H1 (cell line): ENCODE measurements at regions not wholly inside any gene's neighbourhood (a gene's known extent, or its start where the extent isn't known, plus 50 kb on each side); places are given as distances from the start of the nearest gene placed in this dataset.

Source experiments
- CTCF ChIA-PET: fragments of 300-600 bp; sonication (Branson Sonifier 250); formaldehyde crosslinking; loops from one replicate; lab custom pipeline; 2021; ENCODE audit not compliant: partially characterized antibody; lab: Charles Lee
- POLR2A ChIA-PET: fragments of 300-600 bp; sonication (Branson Sonifier 250); formaldehyde crosslinking; loops from one replicate; lab custom pipeline; 2021; ENCODE audit warnings: inconsistent platforms; ENCODE audit not compliant: partially characterized antibody; lab: Charles Lee
- DNase-seq, 2 experiments: peaks; one replicate each; pipeline versions ENCODE4 v3.0.0 to v3.0.0-alpha.2; 2010 to 2022; ENCODE audit warnings: low spot score in 2 of 2, low read depth in 1 of 2, mixed read lengths in 1 of 2
- FAIRE-seq: peaks from 2 replicates; lab custom pipeline; 2011; peaks lifted over from hg19 to GRCh38; lab: Jason Lieb, UNC
- H2AFZ ChIP-seq: 2 replicates; pipeline ENCODE4 v1.8.1; 2012; ENCODE audit warnings: low read length, inconsistent platforms
- H2AK5ac ChIP-seq: 2 replicates; pipeline ENCODE4 v1.6.1; 2013; ENCODE audit warnings: low read depth, low read length
- H2BK120ac ChIP-seq: replicated peaks from 2 replicates; pipeline ENCODE3; 2013; ENCODE audit warnings: low read depth, low read length, inconsistent platforms
- H2BK12ac ChIP-seq: 2 replicates; pipeline ENCODE4 v1.6.1; 2013; ENCODE audit warnings: low read depth, low read length
- H2BK15ac ChIP-seq: 2 replicates; pipeline ENCODE4 v1.6.1; 2013; ENCODE audit warnings: low read length
- H2BK20ac ChIP-seq: 2 replicates; pipeline ENCODE4 v1.6.1; 2013; ENCODE audit warnings: low read length
- H2BK5ac ChIP-seq: 2 replicates; pipeline ENCODE4 v1.6.1; 2013; ENCODE audit warnings: low read depth, low read length
- H3K14ac ChIP-seq: 2 replicates; pipeline ENCODE4 v1.6.1; 2013; ENCODE audit warnings: inconsistent platforms; ENCODE audit not compliant: insufficient read length
- H3K18ac ChIP-seq: 2 replicates; pipeline ENCODE4 v1.6.1; 2013; ENCODE audit warnings: low read length; ENCODE audit errors: extremely low read depth
- H3K23ac ChIP-seq: 2 replicates; pipeline ENCODE4 v1.6.1; 2013; ENCODE audit warnings: inconsistent platforms; ENCODE audit not compliant: insufficient read length
- H3K23me2 ChIP-seq: 2 replicates; pipeline ENCODE4 v1.6.1; 2013; ENCODE audit warnings: low read depth, low read length
- H3K27ac ChIP-seq: 2 replicates; pipeline ENCODE4 v1.6.1; 2011; ENCODE audit warnings: low read depth, low read length, inconsistent platforms
- H3K27me3 ChIP-seq, 4 experiments: replicated peaks in 1 of 4; 1 replicate in 1 of 4; 2 replicates in 3 of 4; pipeline versions ENCODE4 v1.6.1 to v1.8.1; 2011 to 2013; ENCODE audit warnings: low read length in 3 of 4, mild to moderate bottlenecking in 3 of 4, inconsistent platforms in 2 of 4, mixed read lengths in 2 of 4, moderate library complexity in 1 of 4; ENCODE audit not compliant: control insufficient read depth in 3 of 4, insufficient read depth in 3 of 4; ENCODE audit errors: extremely low read depth in 1 of 4
- H3K36me3 ChIP-seq, 4 experiments: 2 replicates each; pipeline versions ENCODE4 v1.6.1 to v1.8.1; 2011 to 2013; ENCODE audit warnings: mild to moderate bottlenecking in 4 of 4, low read length in 3 of 4, moderate library complexity in 2 of 4, control low read depth in 1 of 4, inconsistent platforms in 1 of 4; ENCODE audit not compliant: insufficient read depth in 4 of 4, control insufficient read depth in 2 of 4
- H3K4ac ChIP-seq: replicated peaks from 2 replicates; pipeline ENCODE3; 2013; ENCODE audit warnings: low read length, low read depth, mixed read lengths, inconsistent platforms; ENCODE audit not compliant: insufficient read length
- H3K4me1 ChIP-seq, 4 experiments: replicated peaks in 1 of 4; 1 replicate in 1 of 4; 2 replicates in 3 of 4; pipeline versions ENCODE4 v1.6.1 to v1.8.1; 2011 to 2013; ENCODE audit warnings: low read length in 3 of 4, inconsistent platforms in 2 of 4, mixed read lengths in 1 of 4; ENCODE audit not compliant: insufficient read depth in 4 of 4, control insufficient read depth in 3 of 4
- H3K4me2 ChIP-seq, 2 experiments: 2 replicates each; pipeline versions ENCODE4 v1.6.1 to v1.8.1; 2011 to 2013; ENCODE audit warnings: low read depth in 2 of 2, low read length in 2 of 2, control low read depth in 1 of 2, inconsistent platforms in 1 of 2, mild to moderate bottlenecking in 1 of 2; ENCODE audit not compliant: insufficient read depth in 1 of 2
- H3K4me3 ChIP-seq, 4 experiments: fragments of 200-600, 300-600 bp in 1 of 4; sonication (generic), shearing (Covaris generic), sonication (Bioruptor Twin) in 1 of 4; 2 replicates each; pipeline versions ENCODE4 v1.5.1 to v1.8.1; 2011 to 2016; ENCODE audit warnings: low read length in 4 of 4, low read depth in 3 of 4, control low read depth in 2 of 4, inconsistent platforms in 2 of 4, mild to moderate bottlenecking in 2 of 4, mixed read lengths in 1 of 4, moderate library complexity in 1 of 4; ENCODE audit not compliant: insufficient read depth in 2 of 4; ENCODE audit errors: extremely low read depth in 1 of 4
- H3K56ac ChIP-seq: replicated peaks from 2 replicates; pipeline ENCODE3; 2013; ENCODE audit warnings: low read depth, mild to moderate bottlenecking, mixed read lengths, low read length, inconsistent platforms; ENCODE audit not compliant: insufficient read length
- H3K79me1 ChIP-seq: 2 replicates; pipeline ENCODE4 v1.6.1; 2013; ENCODE audit warnings: low read depth, low read length, control low read depth
- H3K79me2 ChIP-seq, 2 experiments: 2 replicates each; pipeline versions ENCODE4 v1.6.1 to v1.8.1; 2012 to 2013; ENCODE audit warnings: low read length in 2 of 2, mild to moderate bottlenecking in 2 of 2, inconsistent platforms in 1 of 2; ENCODE audit not compliant: insufficient read depth in 2 of 2, control insufficient read depth in 1 of 2
- H3K9ac ChIP-seq, 4 experiments: replicated peaks in 1 of 4; 1 replicate in 1 of 4; 2 replicates in 3 of 4; pipeline versions ENCODE4 v1.6.1 to v1.8.1; 2011 to 2013; ENCODE audit warnings: low read depth in 3 of 4, low read length in 3 of 4, control low read depth in 2 of 4, mild to moderate bottlenecking in 2 of 4, moderate library complexity in 2 of 4, inconsistent platforms in 1 of 4; ENCODE audit errors: extremely low read depth in 1 of 4
- H3K9me3 ChIP-seq, 2 experiments: 2 replicates each; pipeline versions ENCODE4 v1.6.1 to v1.8.1; 2012 to 2013; ENCODE audit warnings: mild to moderate bottlenecking in 2 of 2, moderate library complexity in 2 of 2, control low read depth in 1 of 2, inconsistent platforms in 1 of 2, low read depth in 1 of 2, low read length in 1 of 2, mixed read lengths in 1 of 2; ENCODE audit not compliant: insufficient read depth in 2 of 2
- H4K20me1 ChIP-seq, 2 experiments: replicated peaks in 1 of 2; 2 replicates each; pipeline versions ENCODE3 to v1.8.1; 2011 to 2013; ENCODE audit warnings: inconsistent platforms in 2 of 2, low read length in 2 of 2, mild to moderate bottlenecking in 1 of 2; ENCODE audit not compliant: insufficient read depth in 2 of 2, control insufficient read depth in 1 of 2
- H4K5ac ChIP-seq: 2 replicates; pipeline ENCODE4 v1.6.1; 2013; ENCODE audit warnings: low read length, low read depth, mixed read lengths, inconsistent platforms; ENCODE audit not compliant: insufficient read length
- H4K8ac ChIP-seq: 2 replicates; pipeline ENCODE4 v1.8.0; 2013; ENCODE audit warnings: mild to moderate bottlenecking, moderate library complexity, low read length, inconsistent platforms; ENCODE audit not compliant: insufficient read depth; ENCODE audit errors: extremely low read depth
- H4K91ac ChIP-seq: replicated peaks from 2 replicates; pipeline ENCODE3; 2013; ENCODE audit warnings: low read length, mixed read lengths, inconsistent platforms; ENCODE audit not compliant: insufficient read length
- BACH1 ChIP-seq: IDR thresholded peaks from 2 replicates; pipeline ENCODE4 v1.6.1; 2012; ENCODE audit warnings: low read length, improper control_type of control experiment
- CBX8 ChIP-seq: fragments of 300-800, 300-1000 bp; sonication (generic); IDR thresholded peaks from 2 replicates; pipeline ENCODE4 v1.7.1; 2016; ENCODE audit warnings: low read depth, low read length, borderline replicate concordance
- CREB1 ChIP-seq: IDR thresholded peaks from 2 replicates; pipeline ENCODE4 v1.6.1; 2012; ENCODE audit warnings: inconsistent platforms
- EGR1 ChIP-seq: IDR thresholded peaks from 2 replicates; pipeline ENCODE4 v1.6.1; 2011; ENCODE audit warnings: low read depth, low read length, borderline replicate concordance
- EZH2 ChIP-seq: fragments of 200-600 bp; sonication (generic); IDR thresholded peaks from 2 replicates; pipeline ENCODE4 v1.7.1; 2012; ENCODE audit warnings: low read depth, mild to moderate bottlenecking, moderate library complexity, low read length, inconsistent platforms; ENCODE audit not compliant: severe bottlenecking
- HDAC2 ChIP-seq, 2 experiments: fragments of 300-600 bp in 1 of 2; sonication (generic) in 1 of 2; IDR thresholded peaks; 2 replicates each; pipeline ENCODE4 v1.6.1; 2011 to 2012; ENCODE audit warnings: low read depth in 2 of 2, low read length in 2 of 2, mild to moderate bottlenecking in 2 of 2, moderate library complexity in 2 of 2, borderline replicate concordance in 1 of 2, inconsistent platforms in 1 of 2
- NRF1 ChIP-seq: IDR thresholded peaks from 2 replicates; pipeline ENCODE4 v1.6.1; 2011; ENCODE audit warnings: mild to moderate bottlenecking, low read depth, low read length, improper control_type of control experiment
- PHF8 ChIP-seq: fragments of 200-600 bp; sonication (generic); conservative IDR thresholded peaks from 2 replicates; pipeline ENCODE4 v1.7.1; 2012; ENCODE audit warnings: low read depth, mild to moderate bottlenecking, inconsistent platforms, low read length, moderate library complexity
- POLR2AphosphoS5 ChIP-seq: IDR thresholded peaks from 2 replicates; pipeline ENCODE4 v1.6.1; 2011; ENCODE audit warnings: low read depth, low read length
- RAD21 ChIP-seq, 2 experiments: IDR thresholded peaks in 1 of 2; conservative IDR thresholded peaks in 1 of 2; 2 replicates each; pipeline ENCODE4 v1.6.1; 2011; ENCODE audit warnings: low read depth in 2 of 2, low read length in 2 of 2, improper control_type of control experiment in 1 of 2, inconsistent platforms in 1 of 2, mild to moderate bottlenecking in 1 of 2, moderate library complexity in 1 of 2
- SP4 ChIP-seq: IDR thresholded peaks from 2 replicates; pipeline ENCODE4 v1.6.1; 2012; ENCODE audit warnings: low read length, inconsistent platforms
- ZNF274 ChIP-seq: IDR thresholded peaks from 2 replicates; pipeline ENCODE4 v1.7.0; 2012; ENCODE audit warnings: low read length, borderline replicate concordance; ENCODE audit errors: extremely low read depth
- WGBS, 2 experiments: shearing (Covaris generic) in 1 of 2; methylation state at CpG; one replicate each; pipeline versions ENCODE4 v1.1.6 to v1.1.7; 2013 to 2015; ENCODE audit warnings: low lambda C conversion rate in 2 of 2, mixed read lengths in 2 of 2, inconsistent platforms in 1 of 2, low coverage in 1 of 2, missing lambda C conversion rate in 1 of 2; ENCODE audit not compliant: insufficient replicate concordance in 2 of 2, insufficient coverage in 1 of 2, insufficient read length in 1 of 2; ENCODE audit errors: extremely low coverage in 1 of 2, missing lambda C conversion rate in 1 of 2; 5-methylcytosine and 5-hydroxymethylcytosine counted together
- TF ChIP-seq, protein P1 (sequence below): IDR thresholded peaks from 2 replicates; pipeline ENCODE4 v1.6.1; 2011; ENCODE audit warnings: low read depth, mild to moderate bottlenecking, low read length; ENCODE audit not compliant: insufficient read depth
- TF ChIP-seq, protein P2 (sequence below): IDR thresholded peaks from 2 replicates; pipeline ENCODE4 v1.6.1; 2012; ENCODE audit warnings: inconsistent platforms

DNA sequence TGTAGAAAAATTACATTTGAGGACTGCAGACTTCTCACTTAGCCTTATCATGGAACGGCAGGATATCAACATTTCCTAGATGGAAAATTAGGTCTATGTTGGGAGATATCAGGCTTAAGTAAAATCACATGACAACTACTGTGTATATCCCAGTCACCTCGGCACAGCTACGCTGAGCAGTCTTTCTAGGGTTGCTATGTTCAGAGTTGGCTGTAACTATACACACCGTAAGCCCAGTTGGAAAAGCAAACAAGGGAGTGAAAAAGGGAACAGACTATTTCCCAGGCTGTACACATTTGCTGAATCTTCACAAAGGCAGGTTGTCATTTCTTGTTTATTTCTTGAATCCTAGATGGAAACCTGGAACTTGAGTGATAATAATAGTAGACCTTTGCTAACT, 80.7 kb upstream of the PTPRK start:
- H3K9ac ChIP-seq = no peak overlapping the region
- POLR2A ChIA-PET = no interaction called here
- no peak for DNase-seq

More for the DNA sequence above, 80.7 kb upstream of the PTPRK start:
- Histone ChIP-seq H3K23ac (no peak overlapping the region), H3K23me2 (no peaks in the 10 kb centered on the region), H2BK15ac (no peak overlapping the region), H3K18ac (no peak overlapping the region), H2BK12ac (no peak overlapping the region), H3K56ac (no peak overlapping the region), H2BK5ac (no peak overlapping the region), H3K36me3 (no peaks in the 10 kb centered on the region), H4K20me1 (no peaks in the 10 kb centered on the region), H4K8ac (no peak overlapping the region), H3K4me1 (no peaks in the 10 kb centered on the region), H3K9me3 (no peaks in the 10 kb centered on the region), H3K4ac (no peak overlapping the region), H2AK5ac (no peak overlapping the region), H3K27ac (no peak overlapping the region), H2BK20ac (no peak overlapping the region), H3K79me1 (no peaks in the 10 kb centered on the region), H4K91ac (no peak overlapping the region), H3K79me2 (no peaks in the 10 kb centered on the region), H3K4me3 (no peak overlapping the region), H2AFZ (no peak overlapping the region), H3K14ac (no peak overlapping the region), H2BK120ac (no peak overlapping the region), H4K5ac (no peak overlapping the region), H3K4me2 (no peak overlapping the region), H3K27me3 (no peaks in the 10 kb centered on the region)
- FAIRE-seq = no peak
- CTCF ChIA-PET = no interaction called here
- TF ChIP-seq PHF8 (no peak), HDAC2 (IDR thresholded peaks at IDR 0.05; ENCODE audit: borderline replicate concordance in 1 of 2, low read depth in 2 of 2, low read length in 2 of 2) (no peak), CBX8 (no peak), EZH2 (no peak), RAD21 (IDR thresholded peaks at IDR 0.05 in 1 of 2, conservative IDR thresholded peaks at IDR 0.05 in 1 of 2; ENCODE audit: low read depth in 2 of 2, low read length in 2 of 2) (no peak), POLR2AphosphoS5 (no peak), EGR1 (no peak), NRF1 (no peak), CREB1 (no peak), SP4 (no peak), ZNF274 (no peak), BACH1 (no peak)
- TF ChIP-seq, protein P1, sequence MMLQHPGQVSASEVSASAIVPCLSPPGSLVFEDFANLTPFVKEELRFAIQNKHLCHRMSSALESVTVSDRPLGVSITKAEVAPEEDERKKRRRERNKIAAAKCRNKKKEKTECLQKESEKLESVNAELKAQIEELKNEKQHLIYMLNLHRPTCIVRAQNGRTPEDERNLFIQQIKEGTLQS = no peak
- TF ChIP-seq, protein P2, sequence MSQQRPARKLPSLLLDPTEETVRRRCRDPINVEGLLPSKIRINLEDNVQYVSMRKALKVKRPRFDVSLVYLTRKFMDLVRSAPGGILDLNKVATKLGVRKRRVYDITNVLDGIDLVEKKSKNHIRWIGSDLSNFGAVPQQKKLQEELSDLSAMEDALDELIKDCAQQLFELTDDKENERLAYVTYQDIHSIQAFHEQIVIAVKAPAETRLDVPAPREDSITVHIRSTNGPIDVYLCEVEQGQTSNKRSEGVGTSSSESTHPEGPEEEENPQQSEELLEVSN = no peak
- 94% methylated on average over 4 of the region's 4 CpGs; no CpG with 5 or more reads in 1 of the 2 experiments for WGBS, 2 experiments
